Keratinocyte (primary cell): ENCODE measurements at regions not wholly inside any gene's neighbourhood (a gene's known extent, or its start where the extent isn't known, plus 50 kb on each side); places are given as distances from the start of the nearest gene placed in this dataset.

ENCODE experiments used
- DNase-seq: peaks from one replicate; pipeline ENCODE4 v3.0.0-alpha.2; 2011; ENCODE audit warnings: low read depth, missing footprints, low spot score
- FAIRE-seq: peaks from 2 replicates; lab custom pipeline; 2011; peaks lifted over from hg19 to GRCh38; lab: Jason Lieb, UNC
- H2AFZ ChIP-seq: 2 replicates; pipeline ENCODE4 v1.6.0; 2012; ENCODE audit warnings: low read length, control low read depth, inconsistent platforms; ENCODE audit not compliant: control insufficient read depth
- H3K27ac ChIP-seq: 2 replicates; pipeline ENCODE4 v1.5.1; 2011; ENCODE audit warnings: low read length; ENCODE audit not compliant: control insufficient read depth, insufficient read depth
- H3K27me3 ChIP-seq: 3 replicates; pipeline ENCODE4 v1.6.0; 2011; ENCODE audit warnings: low read length; ENCODE audit not compliant: control insufficient read depth, insufficient read depth; ENCODE audit errors: extremely low read depth
- H3K36me3 ChIP-seq, 2 experiments: 2 replicates in 1 of 2; 3 replicates in 1 of 2; pipeline ENCODE4 v1.5.1; 2011; ENCODE audit warnings: low read length in 2 of 2, mild to moderate bottlenecking in 1 of 2; ENCODE audit not compliant: control insufficient read depth in 2 of 2, insufficient read depth in 2 of 2; ENCODE audit errors: extremely low read depth in 1 of 2
- H3K4me1 ChIP-seq: 3 replicates; pipeline ENCODE4 v1.5.1; 2011; ENCODE audit warnings: low read length; ENCODE audit not compliant: control insufficient read depth, insufficient read depth; ENCODE audit errors: extremely low read depth
- H3K4me2 ChIP-seq: 3 replicates; pipeline ENCODE4 v1.6.0; 2011; ENCODE audit warnings: low read depth, low read length; ENCODE audit not compliant: control insufficient read depth, insufficient read depth; ENCODE audit errors: extremely low read depth
- H3K4me3 ChIP-seq, 3 experiments: fragments of 200-600 bp in 1 of 3; sonication (generic) in 1 of 3; 2 replicates in 2 of 3; 3 replicates in 1 of 3; pipeline ENCODE4 v1.5.1; 2011 to 2016; ENCODE audit warnings: low read length in 3 of 3, mild to moderate bottlenecking in 3 of 3, control low read depth in 2 of 3, inconsistent platforms in 1 of 3, low read depth in 1 of 3, mixed read lengths in 1 of 3, mixed run types in 1 of 3, moderate library complexity in 1 of 3; ENCODE audit not compliant: control insufficient read depth in 2 of 3, insufficient read depth in 2 of 3; ENCODE audit errors: extremely low read depth in 1 of 3
- H3K79me2 ChIP-seq: 2 replicates; pipeline ENCODE4 v1.6.0; 2012; ENCODE audit warnings: low read length; ENCODE audit not compliant: control insufficient read depth, insufficient read depth
- H3K9ac ChIP-seq: 3 replicates; pipeline ENCODE4 v1.6.0; 2011; ENCODE audit warnings: low read length; ENCODE audit not compliant: control insufficient read depth, insufficient read depth; ENCODE audit errors: extremely low read depth
- H3K9me1 ChIP-seq: 3 replicates; pipeline ENCODE4 v1.6.0; 2011; ENCODE audit warnings: low read length; ENCODE audit not compliant: control insufficient read depth, insufficient read depth; ENCODE audit errors: extremely low read depth
- H3K9me3 ChIP-seq: 2 replicates; pipeline ENCODE4 v1.5.1; 2012; ENCODE audit warnings: low read depth, low read length; ENCODE audit not compliant: control insufficient read depth
- H4K20me1 ChIP-seq: 3 replicates; pipeline ENCODE4 v1.6.0; 2011; ENCODE audit warnings: low read length; ENCODE audit not compliant: control insufficient read depth, insufficient read depth; ENCODE audit errors: extremely low read depth
- CTCF ChIP-seq, 3 experiments: IDR thresholded peaks in 1 of 3; conservative IDR thresholded peaks in 1 of 3; optimal IDR thresholded peaks in 1 of 3; 2 replicates in 2 of 3; 3 replicates in 1 of 3; pipeline versions ENCODE3 to v1.5.1; 2011; ENCODE audit warnings: low read length in 3 of 3, mild to moderate bottlenecking in 3 of 3, moderate library complexity in 2 of 3, control low read depth in 1 of 3, inconsistent platforms in 1 of 3; ENCODE audit not compliant: insufficient read depth in 2 of 3; ENCODE audit errors: extremely low read depth in 1 of 3
- EZH2 ChIP-seq: IDR thresholded peaks from one replicate; pipeline ENCODE4 v1.6.1; 2012; ENCODE audit warnings: inconsistent platforms, mild to moderate bottlenecking, low read length, moderate library complexity
- dilution Hi-C: fragments of 300-500 bp; cut with MboI; formaldehyde crosslinking; loops from one replicate; pipeline ENCODE4 v1.7.0; 2020; ENCODE audit warnings: low sequenced_read_pairs; ENCODE audit not compliant: extremely low pct_ligation_motif_present

GRCh38 chr7:81877890-81878289 lies 108.0 kb upstream of the HGF start:
- Histone ChIP-seq H3K9ac (no peak overlapping the region), H4K20me1 (no peaks in the 10 kb centered on the region), H3K36me3 (no peaks in the 10 kb centered on the region), H3K4me3 (no peak overlapping the region), H3K27me3 (no peaks in the 10 kb centered on the region), H3K79me2 (no peaks in the 10 kb centered on the region), H3K4me1 (no peaks in the 10 kb centered on the region), H3K4me2 (no peak overlapping the region), H2AFZ (no peak overlapping the region), H3K9me1 (no peaks in the 10 kb centered on the region), H3K27ac (no peak overlapping the region), H3K9me3 (no peaks in the 10 kb centered on the region)
- TF ChIP-seq CTCF (optimal IDR thresholded peaks at IDR 0.05 in 1 of 3, IDR thresholded peaks at IDR 0.05 in 1 of 3, conservative IDR thresholded peaks at IDR 0.05 in 1 of 3; ENCODE audit: extremely low read depth in 1 of 3, insufficient read depth in 2 of 3, low read length in 3 of 3) = no peak
- no peak for TF ChIP-seq EZH2
- FAIRE-seq (no peak), DNase-seq (no peak)
- dilution Hi-C loops = no loop called here

- no peak overlapping the region for H3K27ac ChIP-seq
- no peaks in the 10 kb centered on the region for H3K9me1 ChIP-seq
- FAIRE-seq = no peak
- no peaks in the 10 kb centered on the region for H3K79me2 ChIP-seq
- H3K4me1 ChIP-seq = no peaks in the 10 kb centered on the region
- no peak overlapping the region for H2AFZ ChIP-seq
- H3K9ac ChIP-seq = no peak overlapping the region
- H3K27me3 ChIP-seq = no peaks in the 10 kb centered on the region
- no peaks in the 10 kb centered on the region for H3K9me3 ChIP-seq
- H3K4me3 ChIP-seq = no peak overlapping the region
- no peaks in the 10 kb centered on the region for H4K20me1 ChIP-seq
- no peak for DNase-seq
- H3K4me2 ChIP-seq = no peak overlapping the region
- H3K36me3 ChIP-seq = no peaks in the 10 kb centered on the region
- TF ChIP-seq EZH2 = no peak
- no peak for TF ChIP-seq CTCF (optimal IDR thresholded peaks at IDR 0.05 in 1 of 3, IDR thresholded peaks at IDR 0.05 in 1 of 3, conservative IDR thresholded peaks at IDR 0.05 in 1 of 3; ENCODE audit: extremely low read depth in 1 of 3, insufficient read depth in 2 of 3, low read length in 3 of 3)
- dilution Hi-C loops = no loop called here
Measured at GRCh38 chr7:81873559-81873958, 103.7 kb upstream of the HGF start.
